ENCODE measurements at regions not wholly inside any gene's neighbourhood (a gene's known extent, or its start where the extent isn't known, plus 50 kb on each side); places are given as distances from the start of the nearest gene placed in this dataset.

DNA sequence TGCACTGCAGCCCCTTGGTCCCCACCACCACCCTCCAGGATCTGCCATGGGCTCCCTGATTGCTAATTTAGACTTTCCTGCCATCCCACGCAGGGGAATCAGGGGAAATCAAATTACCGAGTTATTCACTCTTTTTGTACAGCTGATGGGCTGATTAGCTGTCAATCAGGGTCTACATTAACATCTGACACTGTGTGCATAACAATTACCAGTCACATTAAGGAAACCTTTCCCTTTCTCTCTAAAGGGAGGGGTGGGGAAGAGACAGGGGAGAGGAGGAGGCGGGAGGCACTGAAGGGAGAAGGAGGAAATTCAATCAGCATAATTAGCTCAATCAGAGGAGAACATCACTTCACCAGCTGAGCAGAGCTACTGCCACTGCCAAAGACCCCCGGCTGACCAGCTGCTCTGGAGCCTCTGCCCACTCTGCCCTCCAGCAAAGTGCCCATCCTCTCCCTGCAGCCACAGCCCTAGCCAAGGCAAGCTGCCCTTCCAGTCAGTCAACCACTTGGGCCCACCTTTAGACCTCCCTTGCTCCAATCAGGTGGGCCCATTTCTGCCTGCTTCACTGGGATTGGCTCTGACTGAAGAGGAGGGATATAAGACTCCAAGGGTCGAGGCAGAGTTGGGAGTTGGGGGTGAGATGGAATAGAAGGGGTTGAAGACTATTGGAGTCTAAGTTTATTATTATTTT is 199.3 kb upstream of the ZC3H12A start:
- peaks cover 21% of the 10 kb centered on the region for H3K27me3 Mint-ChIP-seq (ENCODE audit: low read depth)
- H3K9me3 Mint-ChIP-seq: peaks cover 6% of the 10 kb centered on the region
- H3K4me3 Mint-ChIP-seq: no peak overlapping the region
- no peak overlapping the region for H3K27ac Mint-ChIP-seq
- no peak for TF ChIP-seq CTCF (IDR thresholded peaks at IDR 0.05; ENCODE audit: unreplicated experiment)
- no peaks in the 10 kb centered on the region for H3K36me3 Mint-ChIP-seq
- no peak for DNase-seq (ENCODE audit: low spot score in 2 of 2, unreplicated experiment in 2 of 2)
- no peaks in the 10 kb centered on the region for H3K4me1 Mint-ChIP-seq

GRCh38 chr1:37277366-37277765 is 197.0 kb upstream of the ZC3H12A start:
- peaks cover 10% of the 10 kb centered on the region for H3K9me3 Mint-ChIP-seq
- no peak overlapping the region for H3K4me3 Mint-ChIP-seq
- H3K4me1 Mint-ChIP-seq: no peaks in the 10 kb centered on the region
- no peaks in the 10 kb centered on the region for H3K36me3 Mint-ChIP-seq
- H3K27me3 Mint-ChIP-seq (ENCODE audit: low read depth): peaks cover 19% of the 10 kb centered on the region
- no peak for TF ChIP-seq CTCF (IDR thresholded peaks at IDR 0.05; ENCODE audit: unreplicated experiment)
- no peak for DNase-seq (ENCODE audit: low spot score in 2 of 2, unreplicated experiment in 2 of 2)
- no peak overlapping the region for H3K27ac Mint-ChIP-seq

GRCh38 chr1:37281354-37281753 is 193.0 kb upstream of the ZC3H12A start:
- H3K9me3 Mint-ChIP-seq: peaks cover 10% of the 10 kb centered on the region

GRCh38 chr1:37282764-37283163 is 191.6 kb upstream of the ZC3H12A start:
- Mint-ChIP-seq H3K27ac (no peak overlapping the region), H3K9me3 (peaks cover 10% of the 10 kb centered on the region), H3K27me3 (ENCODE audit: low read depth) (peaks cover 39% of the 10 kb centered on the region), H3K4me3 (no peak overlapping the region), H3K36me3 (no peaks in the 10 kb centered on the region), H3K4me1 (no peaks in the 10 kb centered on the region)
- DNase-seq (ENCODE audit: low spot score in 2 of 2, unreplicated experiment in 2 of 2): no peak
- TF ChIP-seq CTCF (IDR thresholded peaks at IDR 0.05; ENCODE audit: unreplicated experiment): no peak

More at GRCh38 chr1:37281354-37281753, 193.0 kb upstream of the ZC3H12A start:
- Mint-ChIP-seq H3K36me3 (no peaks in the 10 kb centered on the region), H3K4me3 (no peak overlapping the region), H3K27ac (no peak overlapping the region), H3K4me1 (no peaks in the 10 kb centered on the region), H3K27me3 (ENCODE audit: low read depth) (peaks cover 35% of the 10 kb centered on the region)
- DNase-seq (ENCODE audit: low spot score in 2 of 2, unreplicated experiment in 2 of 2): no peak
- TF ChIP-seq CTCF (IDR thresholded peaks at IDR 0.05; ENCODE audit: unreplicated experiment): no peak

- Mint-ChIP-seq H3K4me3 (no peak overlapping the region), H3K4me1 (no peaks in the 10 kb centered on the region), H3K9me3 (peaks cover 10% of the 10 kb centered on the region), H3K27me3 (ENCODE audit: low read depth) (peaks cover 42% of the 10 kb centered on the region), H3K36me3 (no peaks in the 10 kb centered on the region), H3K27ac (no peak overlapping the region)
- no peak for DNase-seq (ENCODE audit: low spot score in 2 of 2, unreplicated experiment in 2 of 2)
- no peak for TF ChIP-seq CTCF (IDR thresholded peaks at IDR 0.05; ENCODE audit: unreplicated experiment)
These were observed 190.3 kb upstream of the ZC3H12A start for GRCh38 chr1:37284053-37284452.
